PC-9 (cell line): ENCODE measurements at regions not wholly inside any gene's neighbourhood (a gene's known extent, or its start where the extent isn't known, plus 50 kb on each side); places are given as distances from the start of the nearest gene placed in this dataset.

Experiments
- BruUV-seq: library from RNA; stranded (reverse); fragments of 400-500 nt; replicated peaks from 2 replicates; lab custom pipeline; 2021; lab: Mats Ljungman, UMichigan
- CTCF ChIA-PET: fragments of 300-600 bp; sonication (Branson Sonifier 250); formaldehyde crosslinking; loops from one replicate; lab custom pipeline; 2022; ENCODE audit warnings: antibody characterized with exemption; lab: Charles Lee
- POLR2A ChIA-PET: fragments of 300-600 bp; sonication (Branson Sonifier 250); formaldehyde crosslinking; loops from one replicate; lab custom pipeline; 2022; ENCODE audit warnings: antibody characterized with exemption; ENCODE audit not compliant: unreplicated experiment; lab: Charles Lee
- DNase-seq, 2 experiments: peaks; one replicate each; pipeline versions ENCODE4 v3.0.0 to v3.0.0-alpha.2; 2015 to 2022; ENCODE audit warnings: mixed read lengths in 1 of 2
- H2AFZ ChIP-seq: fragments of 200-600 bp; sonication (generic); 2 replicates; pipeline ENCODE4 v1.8.1; 2017; ENCODE audit warnings: antibody characterized with exemption
- H3F3A ChIP-seq: fragments of 200-600 bp; sonication (generic); 2 replicates; pipeline ENCODE4 v1.8.1; 2017; ENCODE audit warnings: antibody characterized with exemption, mild to moderate bottlenecking, low read depth; ENCODE audit not compliant: insufficient read depth
- H3K27ac ChIP-seq: fragments of 200-600 bp; sonication (generic); 2 replicates; pipeline ENCODE4 v1.6.1; 2016; ENCODE audit warnings: mixed run types
- H3K27me3 ChIP-seq: fragments of 200-600 bp; sonication (generic); 2 replicates; pipeline ENCODE4 v1.6.1; 2016; ENCODE audit warnings: low read depth, mixed run types; ENCODE audit not compliant: insufficient read depth
- H3K36me3 ChIP-seq: fragments of 200-600 bp; sonication (generic); 2 replicates; pipeline ENCODE4 v1.6.1; 2016; ENCODE audit warnings: low read depth, mixed run types
- H3K4me1 ChIP-seq: fragments of 200-600 bp; sonication (generic); replicated peaks from 2 replicates; pipeline ENCODE4 v1.6.1; 2016; ENCODE audit warnings: mixed run types; ENCODE audit not compliant: insufficient read depth
- H3K4me2 ChIP-seq: fragments of 200-600 bp; sonication (generic); 2 replicates; pipeline ENCODE4 v1.6.1; 2017; ENCODE audit warnings: mixed run types
- H3K4me3 ChIP-seq: fragments of 200-600 bp; sonication (generic); 2 replicates; pipeline ENCODE4 v1.6.1; 2016; ENCODE audit warnings: mixed run types
- H3K79me2 ChIP-seq: fragments of 200-600 bp; sonication (generic); 2 replicates; pipeline ENCODE4 v1.6.1; 2017; ENCODE audit warnings: low read depth, mixed run types
- H3K9me2 ChIP-seq: fragments of 200-600 bp; sonication (generic); 2 replicates; pipeline ENCODE4 v1.8.1; 2017; ENCODE audit warnings: mild to moderate bottlenecking; ENCODE audit not compliant: insufficient read depth
- H3K9me3 ChIP-seq: fragments of 200-600 bp; sonication (generic); 2 replicates; pipeline ENCODE4 v1.8.1; 2016; ENCODE audit warnings: low read depth; ENCODE audit not compliant: insufficient read depth
- H4K20me1 ChIP-seq: fragments of 200-600 bp; sonication (generic); 2 replicates; pipeline ENCODE4 v1.8.1; 2017; ENCODE audit not compliant: insufficient read depth
- EZH2 ChIP-seq: fragments of 200-600 bp; sonication (generic); IDR thresholded peaks from 2 replicates; pipeline ENCODE4 v1.8.0; 2017; ENCODE audit warnings: antibody characterized with exemption, low read depth
- intact Hi-C: fragments of 100-400 bp; cut with micrococcal nuclease; formaldehyde crosslinking; loops from one replicate; pipeline ENCODE4 v1.10.0; 2022; ENCODE audit not compliant: unreplicated experiment
- TF ChIP-seq, protein P1 (sequence below): fragments of 200-600 bp; sonication (generic); conservative IDR thresholded peaks from 2 replicates; pipeline ENCODE4 v1.6.1; 2017; ENCODE audit warnings: mixed run types, antibody characterized with exemption, mild to moderate bottlenecking, moderate library complexity

DNA sequence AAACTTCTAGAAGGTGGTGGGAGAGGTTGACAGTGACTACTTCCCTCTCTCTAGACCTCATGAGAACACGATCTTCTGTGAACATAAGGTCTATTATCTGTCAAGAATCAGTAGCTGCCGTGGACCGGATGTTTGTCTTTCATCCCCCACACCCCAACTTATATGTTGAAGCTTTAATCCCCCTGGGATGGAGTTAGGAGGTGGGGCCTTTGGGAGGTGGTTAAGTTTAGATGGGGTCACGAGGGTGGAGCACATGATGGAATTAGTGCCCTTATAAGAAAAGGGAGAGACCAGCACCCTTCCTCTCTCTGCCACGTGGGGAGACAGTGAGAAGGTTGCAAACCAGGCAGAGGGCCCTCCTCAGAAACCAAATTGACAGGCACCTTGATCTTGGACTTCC lies 409.1 kb downstream of the QKI start:
- Histone ChIP-seq H3F3A (no peaks in the 10 kb centered on the region), H3K27me3 (peaks cover 86% of the 10 kb centered on the region), H3K4me2 (no peak overlapping the region), H3K4me1 (no peaks in the 10 kb centered on the region), H3K27ac (no peak overlapping the region), H3K4me3 (no peak overlapping the region), H3K36me3 (no peaks in the 10 kb centered on the region), H3K79me2 (no peaks in the 10 kb centered on the region), H3K9me2 (no peaks in the 10 kb centered on the region), H3K9me3 (no peaks in the 10 kb centered on the region), H2AFZ (no peak overlapping the region), H4K20me1 (no peaks in the 10 kb centered on the region; the same call in 1 of the 2 replicates)
- ChIA-PET CTCF (no interaction called here), POLR2A (no interaction called here)
- BruUV-seq, result no TSS peak
- TF ChIP-seq, protein P1, sequence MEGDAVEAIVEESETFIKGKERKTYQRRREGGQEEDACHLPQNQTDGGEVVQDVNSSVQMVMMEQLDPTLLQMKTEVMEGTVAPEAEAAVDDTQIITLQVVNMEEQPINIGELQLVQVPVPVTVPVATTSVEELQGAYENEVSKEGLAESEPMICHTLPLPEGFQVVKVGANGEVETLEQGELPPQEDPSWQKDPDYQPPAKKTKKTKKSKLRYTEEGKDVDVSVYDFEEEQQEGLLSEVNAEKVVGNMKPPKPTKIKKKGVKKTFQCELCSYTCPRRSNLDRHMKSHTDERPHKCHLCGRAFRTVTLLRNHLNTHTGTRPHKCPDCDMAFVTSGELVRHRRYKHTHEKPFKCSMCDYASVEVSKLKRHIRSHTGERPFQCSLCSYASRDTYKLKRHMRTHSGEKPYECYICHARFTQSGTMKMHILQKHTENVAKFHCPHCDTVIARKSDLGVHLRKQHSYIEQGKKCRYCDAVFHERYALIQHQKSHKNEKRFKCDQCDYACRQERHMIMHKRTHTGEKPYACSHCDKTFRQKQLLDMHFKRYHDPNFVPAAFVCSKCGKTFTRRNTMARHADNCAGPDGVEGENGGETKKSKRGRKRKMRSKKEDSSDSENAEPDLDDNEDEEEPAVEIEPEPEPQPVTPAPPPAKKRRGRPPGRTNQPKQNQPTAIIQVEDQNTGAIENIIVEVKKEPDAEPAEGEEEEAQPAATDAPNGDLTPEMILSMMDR, result no peak
- no peak for TF ChIP-seq EZH2
- DNase-seq, result no peak
- intact Hi-C loops, result no loop called here

DNA sequence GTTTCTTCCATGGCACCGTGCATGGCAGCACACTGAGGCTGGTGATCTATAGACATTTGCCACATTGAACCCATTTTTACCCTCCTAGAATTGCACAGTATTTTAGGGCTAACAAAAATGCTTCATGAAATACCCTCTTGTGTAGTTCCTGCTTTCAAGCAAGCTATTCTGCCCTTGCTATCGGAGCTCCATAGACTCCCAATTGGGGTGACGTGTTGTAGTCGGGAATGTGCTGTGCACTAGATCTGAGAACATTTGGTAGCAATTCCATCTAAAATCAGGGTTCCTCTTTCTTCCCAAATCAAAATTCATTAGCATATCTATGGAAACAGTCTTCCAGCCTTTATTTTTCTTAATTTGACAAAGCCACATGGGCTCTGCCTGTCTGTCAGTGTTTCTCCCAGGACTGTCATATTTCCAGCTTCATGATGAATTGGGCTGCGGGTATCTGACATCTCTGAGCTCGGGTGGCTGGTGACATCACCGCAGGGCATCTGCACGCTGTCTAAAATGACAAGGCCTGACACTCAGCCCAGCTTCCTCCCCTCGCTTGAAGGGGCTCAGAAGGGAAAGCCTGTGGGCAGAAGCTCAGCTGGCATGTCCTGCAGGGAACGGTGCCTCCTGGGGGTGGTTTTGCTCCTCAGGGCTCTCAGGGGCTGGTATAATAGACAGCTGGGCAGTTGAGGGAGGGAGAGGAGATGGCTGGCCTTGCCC lies 406.4 kb downstream of the QKI start:
- no peak overlapping the region for H3K4me2 ChIP-seq
- H3K9me2 ChIP-seq, result no peaks in the 10 kb centered on the region
- no peaks in the 10 kb centered on the region for H3K36me3 ChIP-seq
- no peaks in the 10 kb centered on the region for H3K9me3 ChIP-seq
- H4K20me1 ChIP-seq, result no peaks in the 10 kb centered on the region
- intact Hi-C loops, result no loop called here
- H3K27ac ChIP-seq, result no peak overlapping the region
- no TSS peak for BruUV-seq
- DNase-seq, result no peak
- no peaks in the 10 kb centered on the region for H3K79me2 ChIP-seq
- no peak overlapping the region for H2AFZ ChIP-seq
- POLR2A ChIA-PET, result no interaction called here
- H3K4me3 ChIP-seq, result no peak overlapping the region
- CTCF ChIA-PET, result no interaction called here
- TF ChIP-seq, protein P1, result no peak
- no peak for TF ChIP-seq EZH2
- peaks cover 60% of the 10 kb centered on the region for H3K27me3 ChIP-seq
- no peaks in the 10 kb centered on the region for H3K4me1 ChIP-seq
- H3F3A ChIP-seq, result no peaks in the 10 kb centered on the region

DNA sequence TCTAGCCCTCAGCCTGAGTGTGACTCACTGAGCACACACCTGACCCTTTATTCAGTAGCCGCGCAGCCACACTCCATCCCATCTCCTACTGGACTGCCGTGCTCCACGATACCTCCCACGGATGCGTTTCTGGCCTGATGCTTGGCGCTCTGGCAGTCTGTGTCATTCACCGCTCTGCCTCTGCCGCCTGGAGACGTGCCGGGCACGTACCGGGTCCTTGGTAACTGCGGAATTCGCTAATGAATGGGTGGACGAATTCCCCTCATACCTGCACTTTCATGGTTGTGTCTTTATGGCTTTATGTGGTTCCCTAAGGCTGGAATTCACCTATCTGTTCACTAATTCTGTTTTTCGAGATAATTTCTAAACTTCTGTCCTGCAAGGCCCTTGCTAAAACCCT lies 405.7 kb downstream of the QKI start:
- H3K79me2 ChIP-seq, result no peaks in the 10 kb centered on the region
- intact Hi-C loops, result no loop called here
- DNase-seq, result no peak
- no peak overlapping the region for H2AFZ ChIP-seq
- H3K36me3 ChIP-seq, result no peaks in the 10 kb centered on the region
- H3K27me3 ChIP-seq, result peaks cover 58% of the 10 kb centered on the region
- BruUV-seq, result no TSS peak
- no peak overlapping the region for H3K27ac ChIP-seq
- H4K20me1 ChIP-seq, result no peaks in the 10 kb centered on the region
- H3K4me3 ChIP-seq, result no peak overlapping the region
- H3F3A ChIP-seq, result no peaks in the 10 kb centered on the region
- H3K9me2 ChIP-seq, result no peaks in the 10 kb centered on the region
- POLR2A ChIA-PET, result no interaction called here
- H3K4me2 ChIP-seq, result no peak overlapping the region
- TF ChIP-seq, protein P1, result no peak
- no peak for TF ChIP-seq EZH2
- no peaks in the 10 kb centered on the region for H3K4me1 ChIP-seq
- CTCF ChIA-PET, result no interaction called here
- H3K9me3 ChIP-seq, result no peaks in the 10 kb centered on the region
